ENCODE measurements at regions not wholly inside any gene's neighbourhood (a gene's known extent, or its start where the extent isn't known, plus 50 kb on each side); places are given as distances from the start of the nearest gene placed in this dataset.

DNA sequence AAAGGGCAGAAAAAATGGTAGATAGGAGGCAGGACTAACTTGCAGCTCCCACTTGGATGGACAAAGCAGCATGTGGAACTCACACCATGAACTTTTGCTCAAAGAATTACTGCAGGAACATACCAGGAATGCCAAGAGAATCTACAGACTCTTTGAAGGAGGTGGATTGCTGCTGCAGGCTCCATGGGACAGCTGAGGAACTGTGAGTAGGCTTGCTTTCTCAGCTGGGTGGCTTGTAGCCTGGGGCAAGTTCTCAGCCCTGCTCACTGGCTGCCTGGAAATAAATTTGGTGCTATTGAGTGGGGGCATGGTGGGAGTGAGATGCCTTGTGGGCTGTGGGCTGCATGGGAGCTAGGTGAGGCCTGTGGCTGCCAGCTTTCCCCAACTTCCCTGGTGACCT, 574.5 kb downstream of the PRELID2 start:
- H3K27me3 ChIP-seq (ENCODE audit: insufficient read depth) = no peaks in the 10 kb centered on the region
- DNase-seq (ENCODE audit: low spot score) = no peak
- no peaks in the 10 kb centered on the region for H3K36me3 ChIP-seq (ENCODE audit: insufficient read depth)
- H3K9me2 ChIP-seq (ENCODE audit: insufficient read depth) = peaks cover 7% of the 10 kb centered on the region; the same call in 1 of the 2 replicates
- H4K20me1 ChIP-seq (replicated peaks; ENCODE audit: insufficient read depth) = no peaks in the 10 kb centered on the region
- no peak overlapping the region for H3K27ac ChIP-seq (ENCODE audit: low read depth)
- Mint-ChIP-seq H3K36me3 (ENCODE audit: low read depth) (peaks cover 19% of the 10 kb centered on the region; the same call in 2 of the 3 replicates), H3K9me3 (peaks cover 28% of the 10 kb centered on the region), H3K4me1 (peaks cover 5% of the 10 kb centered on the region; the same call in 2 of the 3 replicates), H3K27ac (no peak overlapping the region), H3K4me3 (no peak overlapping the region), H3K27me3 (ENCODE audit: insufficient read depth, low read depth, poor library complexity) (no peaks in the 10 kb centered on the region)
- H3K4me2 ChIP-seq = no peak overlapping the region
- no peak overlapping the region for H2AFZ ChIP-seq
- no peaks in the 10 kb centered on the region for H3K79me2 ChIP-seq (replicated peaks; ENCODE audit: insufficient read depth)
- no peaks in the 10 kb centered on the region for H3F3A ChIP-seq (replicated peaks; ENCODE audit: low read depth)
- H3K4me1 ChIP-seq (ENCODE audit: insufficient read depth) = peaks cover 5% of the 10 kb centered on the region; the same call in 1 of the 2 replicates
- TF ChIP-seq CREB1 (CRISPR knock-in tag; IDR thresholded peaks at IDR 0.05; ENCODE audit: low read depth) (no peak), POLR2AphosphoS5 (IDR thresholded peaks at IDR 0.05; ENCODE audit: low read depth) (no peak), ZNF331 (CRISPR knock-in tag; IDR thresholded peaks at IDR 0.05; ENCODE audit: low read depth) (no peak), STAT1 (IDR thresholded peaks at IDR 0.05; ENCODE audit: unreplicated experiment) (no peak), EZH2 (IDR thresholded peaks at IDR 0.05; ENCODE audit: low read depth, unreplicated experiment) (no peak), ZNF114 (CRISPR knock-in tag; IDR thresholded peaks at IDR 0.05) (no peak), JUNB (IDR thresholded peaks at IDR 0.05; ENCODE audit: unreplicated experiment) (no peak), NANOG (IDR thresholded peaks at IDR 0.05; ENCODE audit: borderline replicate concordance) (no peak), EZH2phosphoT487 (IDR thresholded peaks at IDR 0.05; ENCODE audit: unreplicated experiment) (no peak)
- TF ChIP-seq, protein P1, sequence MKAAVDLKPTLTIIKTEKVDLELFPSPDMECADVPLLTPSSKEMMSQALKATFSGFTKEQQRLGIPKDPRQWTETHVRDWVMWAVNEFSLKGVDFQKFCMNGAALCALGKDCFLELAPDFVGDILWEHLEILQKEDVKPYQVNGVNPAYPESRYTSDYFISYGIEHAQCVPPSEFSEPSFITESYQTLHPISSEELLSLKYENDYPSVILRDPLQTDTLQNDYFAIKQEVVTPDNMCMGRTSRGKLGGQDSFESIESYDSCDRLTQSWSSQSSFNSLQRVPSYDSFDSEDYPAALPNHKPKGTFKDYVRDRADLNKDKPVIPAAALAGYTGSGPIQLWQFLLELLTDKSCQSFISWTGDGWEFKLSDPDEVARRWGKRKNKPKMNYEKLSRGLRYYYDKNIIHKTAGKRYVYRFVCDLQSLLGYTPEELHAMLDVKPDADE (IDR thresholded peaks at IDR 0.05) = no peak
- TF ChIP-seq, protein P2, sequence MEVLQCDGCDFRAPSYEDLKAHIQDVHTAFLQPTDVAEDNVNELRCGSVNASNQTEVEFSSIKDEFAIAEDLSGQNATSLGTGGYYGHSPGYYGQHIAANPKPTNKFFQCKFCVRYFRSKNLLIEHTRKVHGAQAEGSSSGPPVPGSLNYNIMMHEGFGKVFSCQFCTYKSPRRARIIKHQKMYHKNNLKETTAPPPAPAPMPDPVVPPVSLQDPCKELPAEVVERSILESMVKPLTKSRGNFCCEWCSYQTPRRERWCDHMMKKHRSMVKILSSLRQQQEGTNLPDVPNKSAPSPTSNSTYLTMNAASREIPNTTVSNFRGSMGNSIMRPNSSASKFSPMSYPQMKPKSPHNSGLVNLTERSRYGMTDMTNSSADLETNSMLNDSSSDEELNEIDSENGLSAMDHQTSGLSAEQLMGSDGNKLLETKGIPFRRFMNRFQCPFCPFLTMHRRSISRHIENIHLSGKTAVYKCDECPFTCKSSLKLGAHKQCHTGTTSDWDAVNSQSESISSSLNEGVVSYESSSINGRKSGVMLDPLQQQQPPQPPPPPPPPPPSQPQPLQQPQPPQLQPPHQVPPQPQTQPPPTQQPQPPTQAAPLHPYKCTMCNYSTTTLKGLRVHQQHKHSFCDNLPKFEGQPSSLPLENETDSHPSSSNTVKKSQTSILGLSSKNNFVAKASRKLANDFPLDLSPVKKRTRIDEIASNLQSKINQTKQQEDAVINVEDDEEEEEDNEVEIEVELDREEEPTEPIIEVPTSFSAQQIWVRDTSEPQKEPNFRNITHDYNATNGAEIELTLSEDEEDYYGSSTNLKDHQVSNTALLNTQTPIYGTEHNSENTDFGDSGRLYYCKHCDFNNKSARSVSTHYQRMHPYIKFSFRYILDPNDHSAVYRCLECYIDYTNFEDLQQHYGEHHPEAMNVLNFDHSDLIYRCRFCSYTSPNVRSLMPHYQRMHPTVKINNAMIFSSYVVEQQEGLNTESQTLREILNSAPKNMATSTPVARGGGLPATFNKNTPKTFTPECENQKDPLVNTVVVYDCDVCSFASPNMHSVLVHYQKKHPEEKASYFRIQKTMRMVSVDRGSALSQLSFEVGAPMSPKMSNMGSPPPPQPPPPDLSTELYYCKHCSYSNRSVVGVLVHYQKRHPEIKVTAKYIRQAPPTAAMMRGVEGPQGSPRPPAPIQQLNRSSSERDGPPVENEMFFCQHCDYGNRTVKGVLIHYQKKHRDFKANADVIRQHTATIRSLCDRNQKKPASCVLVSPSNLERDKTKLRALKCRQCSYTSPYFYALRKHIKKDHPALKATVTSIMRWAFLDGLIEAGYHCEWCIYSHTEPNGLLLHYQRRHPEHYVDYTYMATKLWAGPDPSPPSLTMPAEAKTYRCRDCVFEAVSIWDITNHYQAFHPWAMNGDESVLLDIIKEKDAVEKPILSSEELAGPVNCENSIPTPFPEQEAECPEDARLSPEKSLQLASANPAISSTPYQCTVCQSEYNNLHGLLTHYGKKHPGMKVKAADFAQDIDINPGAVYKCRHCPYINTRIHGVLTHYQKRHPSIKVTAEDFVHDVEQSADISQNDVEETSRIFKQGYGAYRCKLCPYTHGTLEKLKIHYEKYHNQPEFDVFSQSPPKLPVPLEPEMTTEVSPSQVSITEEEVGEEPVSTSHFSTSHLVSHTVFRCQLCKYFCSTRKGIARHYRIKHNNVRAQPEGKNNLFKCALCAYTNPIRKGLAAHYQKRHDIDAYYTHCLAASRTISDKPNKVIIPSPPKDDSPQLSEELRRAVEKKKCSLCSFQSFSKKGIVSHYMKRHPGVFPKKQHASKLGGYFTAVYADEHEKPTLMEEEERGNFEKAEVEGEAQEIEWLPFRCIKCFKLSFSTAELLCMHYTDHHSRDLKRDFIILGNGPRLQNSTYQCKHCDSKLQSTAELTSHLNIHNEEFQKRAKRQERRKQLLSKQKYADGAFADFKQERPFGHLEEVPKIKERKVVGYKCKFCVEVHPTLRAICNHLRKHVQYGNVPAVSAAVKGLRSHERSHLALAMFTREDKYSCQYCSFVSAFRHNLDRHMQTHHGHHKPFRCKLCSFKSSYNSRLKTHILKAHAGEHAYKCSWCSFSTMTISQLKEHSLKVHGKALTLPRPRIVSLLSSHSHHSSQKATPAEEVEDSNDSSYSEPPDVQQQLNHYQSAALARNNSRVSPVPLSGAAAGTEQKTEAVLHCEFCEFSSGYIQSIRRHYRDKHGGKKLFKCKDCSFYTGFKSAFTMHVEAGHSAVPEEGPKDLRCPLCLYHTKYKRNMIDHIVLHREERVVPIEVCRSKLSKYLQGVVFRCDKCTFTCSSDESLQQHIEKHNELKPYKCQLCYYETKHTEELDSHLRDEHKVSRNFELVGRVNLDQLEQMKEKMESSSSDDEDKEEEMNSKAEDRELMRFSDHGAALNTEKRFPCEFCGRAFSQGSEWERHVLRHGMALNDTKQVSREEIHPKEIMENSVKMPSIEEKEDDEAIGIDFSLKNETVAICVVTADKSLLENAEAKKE (CRISPR knock-in tag; IDR thresholded peaks at IDR 0.05) = no peak
- TF ChIP-seq, protein P3, sequence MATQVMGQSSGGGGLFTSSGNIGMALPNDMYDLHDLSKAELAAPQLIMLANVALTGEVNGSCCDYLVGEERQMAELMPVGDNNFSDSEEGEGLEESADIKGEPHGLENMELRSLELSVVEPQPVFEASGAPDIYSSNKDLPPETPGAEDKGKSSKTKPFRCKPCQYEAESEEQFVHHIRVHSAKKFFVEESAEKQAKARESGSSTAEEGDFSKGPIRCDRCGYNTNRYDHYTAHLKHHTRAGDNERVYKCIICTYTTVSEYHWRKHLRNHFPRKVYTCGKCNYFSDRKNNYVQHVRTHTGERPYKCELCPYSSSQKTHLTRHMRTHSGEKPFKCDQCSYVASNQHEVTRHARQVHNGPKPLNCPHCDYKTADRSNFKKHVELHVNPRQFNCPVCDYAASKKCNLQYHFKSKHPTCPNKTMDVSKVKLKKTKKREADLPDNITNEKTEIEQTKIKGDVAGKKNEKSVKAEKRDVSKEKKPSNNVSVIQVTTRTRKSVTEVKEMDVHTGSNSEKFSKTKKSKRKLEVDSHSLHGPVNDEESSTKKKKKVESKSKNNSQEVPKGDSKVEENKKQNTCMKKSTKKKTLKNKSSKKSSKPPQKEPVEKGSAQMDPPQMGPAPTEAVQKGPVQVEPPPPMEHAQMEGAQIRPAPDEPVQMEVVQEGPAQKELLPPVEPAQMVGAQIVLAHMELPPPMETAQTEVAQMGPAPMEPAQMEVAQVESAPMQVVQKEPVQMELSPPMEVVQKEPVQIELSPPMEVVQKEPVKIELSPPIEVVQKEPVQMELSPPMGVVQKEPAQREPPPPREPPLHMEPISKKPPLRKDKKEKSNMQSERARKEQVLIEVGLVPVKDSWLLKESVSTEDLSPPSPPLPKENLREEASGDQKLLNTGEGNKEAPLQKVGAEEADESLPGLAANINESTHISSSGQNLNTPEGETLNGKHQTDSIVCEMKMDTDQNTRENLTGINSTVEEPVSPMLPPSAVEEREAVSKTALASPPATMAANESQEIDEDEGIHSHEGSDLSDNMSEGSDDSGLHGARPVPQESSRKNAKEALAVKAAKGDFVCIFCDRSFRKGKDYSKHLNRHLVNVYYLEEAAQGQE (IDR thresholded peaks at IDR 0.05; ENCODE audit: unreplicated experiment) = no peak
- TF ChIP-seq, protein P4, sequence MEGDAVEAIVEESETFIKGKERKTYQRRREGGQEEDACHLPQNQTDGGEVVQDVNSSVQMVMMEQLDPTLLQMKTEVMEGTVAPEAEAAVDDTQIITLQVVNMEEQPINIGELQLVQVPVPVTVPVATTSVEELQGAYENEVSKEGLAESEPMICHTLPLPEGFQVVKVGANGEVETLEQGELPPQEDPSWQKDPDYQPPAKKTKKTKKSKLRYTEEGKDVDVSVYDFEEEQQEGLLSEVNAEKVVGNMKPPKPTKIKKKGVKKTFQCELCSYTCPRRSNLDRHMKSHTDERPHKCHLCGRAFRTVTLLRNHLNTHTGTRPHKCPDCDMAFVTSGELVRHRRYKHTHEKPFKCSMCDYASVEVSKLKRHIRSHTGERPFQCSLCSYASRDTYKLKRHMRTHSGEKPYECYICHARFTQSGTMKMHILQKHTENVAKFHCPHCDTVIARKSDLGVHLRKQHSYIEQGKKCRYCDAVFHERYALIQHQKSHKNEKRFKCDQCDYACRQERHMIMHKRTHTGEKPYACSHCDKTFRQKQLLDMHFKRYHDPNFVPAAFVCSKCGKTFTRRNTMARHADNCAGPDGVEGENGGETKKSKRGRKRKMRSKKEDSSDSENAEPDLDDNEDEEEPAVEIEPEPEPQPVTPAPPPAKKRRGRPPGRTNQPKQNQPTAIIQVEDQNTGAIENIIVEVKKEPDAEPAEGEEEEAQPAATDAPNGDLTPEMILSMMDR (conservative IDR thresholded peaks at IDR 0.05; ENCODE audit: low read depth in 2 of 2) = no peak
- ATAC-seq = no peak
- H3K4me3 ChIP-seq = no peak overlapping the region

All from GM23338 (cell line).